ENCODE measurements at regions not wholly inside any gene's neighbourhood (a gene's known extent, or its start where the extent isn't known, plus 50 kb on each side); places are given as distances from the start of the nearest gene placed in this dataset.

GRCh38 chr7:115211171-115211570 is 289.3 kb downstream of the MDFIC start:
- Histone ChIP-seq H3K4me3 (ENCODE audit: insufficient read depth, low read depth, low read length) (no peak overlapping the region), H2AK5ac (ENCODE audit: low read depth, low read length) (no peak overlapping the region), H3K18ac (ENCODE audit: low read depth, low read length) (no peak overlapping the region), H2BK5ac (ENCODE audit: low read depth, low read length, poor library complexity, severe bottlenecking) (no peak overlapping the region), H3K27ac (ENCODE audit: insufficient read depth, low read length) (no peak overlapping the region), H3K56ac (ENCODE audit: extremely low read depth, insufficient read depth, low read length) (no peak overlapping the region), H3K9me3 (ENCODE audit: control insufficient read depth, insufficient read depth, low read length) (peaks cover 4% of the 10 kb centered on the region; the same call in 1 of the 2 replicates), H3K36me3 (ENCODE audit: control insufficient read depth, insufficient read depth, low read length) (no peaks in the 10 kb centered on the region), H3K9me1 (ENCODE audit: insufficient read depth, low read length) (no peaks in the 10 kb centered on the region), H3K4ac (ENCODE audit: low read depth, low read length) (no peak overlapping the region), H4K91ac (ENCODE audit: insufficient read depth, low read depth, low read length) (no peak overlapping the region), H4K5ac (ENCODE audit: low read depth, low read length) (no peak overlapping the region), H4K8ac (ENCODE audit: low read depth in 2 of 2, low read length in 2 of 2) (no peak overlapping the region), H3K4me2 (ENCODE audit: low read depth, low read length) (no peak overlapping the region), H2AFZ (replicated peaks; ENCODE audit: low read length, poor library complexity) (no peak overlapping the region), H2BK20ac (ENCODE audit: low read depth, low read length) (no peak overlapping the region), H2AK9ac (replicated peaks; ENCODE audit: low read depth, low read length, poor library complexity) (no peak overlapping the region), H3K23ac (ENCODE audit: low read depth, low read length) (no peak overlapping the region), H3K9ac (ENCODE audit: low read depth, low read length) (no peak overlapping the region), H4K20me1 (ENCODE audit: insufficient read depth, low read length) (no peaks in the 10 kb centered on the region), H3K79me1 (ENCODE audit: low read depth in 1 of 2, low read length in 2 of 2) (no peaks in the 10 kb centered on the region), H3K4me1 (ENCODE audit: control insufficient read depth, insufficient read depth, low read length) (no peaks in the 10 kb centered on the region), H2BK120ac (ENCODE audit: low read depth, low read length) (no peak overlapping the region), H2BK15ac (ENCODE audit: low read depth, low read length) (no peak overlapping the region), H3K27me3 (ENCODE audit: control insufficient read depth, insufficient read depth, low read length) (no peaks in the 10 kb centered on the region), H3K14ac (replicated peaks; ENCODE audit: low read depth, low read length) (no peak overlapping the region)
- POLR2A ChIA-PET (ENCODE audit: unreplicated experiment): no interaction called here
- in situ Hi-C loops (cut with MboI; ENCODE audit: low sequenced_read_pairs): no loop called here
- ATAC-seq (ENCODE audit: low read depth) (no peak), DNase-seq (no peak)
- WGBS, 2 experiments (ENCODE audit: extremely low coverage in 2 of 2, insufficient read length in 1 of 2): 83% methylated on average over 1 of the region's 1 CpG; no CpG with 5 or more reads in 1 of the 2 experiments
- TF ChIP-seq RCOR1 (IDR thresholded peaks at IDR 0.05; ENCODE audit: insufficient replicate concordance, low read length) (no peak), USF2 (IDR thresholded peaks at IDR 0.05; ENCODE audit: low read depth, low read length) (no peak), MAFK (IDR thresholded peaks at IDR 0.05; ENCODE audit: low read depth, low read length) (no peak), POLR2A (IDR thresholded peaks at IDR 0.05; ENCODE audit: low read depth, low read length) (no peak)
- CTCF ChIA-PET: no interaction called here
- intact Hi-C loops (cut with micrococcal nuclease): loop anchor here (10.0 kb wide), 1 partner anchor 464 kb away; no protein-coding TSS in a partner anchor
- dilution Hi-C loops (cut with HindIII; ENCODE audit: low sequenced_read_pairs, unreplicated experiment): no loop called here
- BruUV-seq (replicated peaks): no TSS peak
